WTC11 (cell line): ENCODE measurements at regions not wholly inside any gene's neighbourhood (a gene's known extent, or its start where the extent isn't known, plus 50 kb on each side); places are given as distances from the start of the nearest gene placed in this dataset.
A peak's percentile ranks its signal among the peaks of the same experiment; 100 is the strongest.

Source experiments
- ATAC-seq: fragments of 200-7000 bp; cut with Tn5 transposase; 2 replicates; pipeline ENCODE4 v1.10.0; 2021; ENCODE audit warnings: mild to moderate bottlenecking, moderate library complexity
- CTCF ChIA-PET: fragments of 300-600 bp; sonication (Branson Sonifier 250); formaldehyde crosslinking; loops from one replicate; lab custom pipeline; 2021; ENCODE audit warnings: antibody characterized with exemption; lab: Charles Lee
- POLR2A ChIA-PET: fragments of 350-600 bp; sonication (Branson Sonifier 250); formaldehyde crosslinking; loops from one replicate; lab custom pipeline; 2021; ENCODE audit warnings: antibody characterized with exemption; lab: Charles Lee
- DNase-seq: peaks from one replicate; pipeline ENCODE4 v3.0.0; 2021; ENCODE audit warnings: low spot score
- H3K27ac Mint-ChIP-seq: 2 replicates; pipeline ENCODE4 v1.8.0; 2021; ENCODE audit warnings: mixed read lengths
- H3K27me3 Mint-ChIP-seq: 2 replicates; pipeline ENCODE4 v1.8.0; 2021; ENCODE audit warnings: low read depth, mild to moderate bottlenecking, moderate library complexity, mixed read lengths
- H3K36me3 Mint-ChIP-seq: 2 replicates; pipeline ENCODE4 v1.8.0; 2021; ENCODE audit warnings: mixed read lengths
- H3K4me1 Mint-ChIP-seq: 2 replicates; pipeline ENCODE4 v1.8.0; 2022; ENCODE audit warnings: mixed read lengths
- H3K4me3 Mint-ChIP-seq: 2 replicates; pipeline ENCODE4 v1.8.0; 2021; ENCODE audit warnings: mild to moderate bottlenecking, moderate library complexity, mixed read lengths
- H3K9me3 Mint-ChIP-seq: 2 replicates; pipeline ENCODE4 v1.8.0; 2021; ENCODE audit warnings: mixed read lengths
- ATF2 ChIP-seq: sonication (generic); formaldehyde crosslinking; IDR thresholded peaks from 2 replicates; pipeline ENCODE4 v1.8.1; 2022; ENCODE audit warnings: low read depth, missing genetic modification reagents, borderline replicate concordance
- CREB1 ChIP-seq: sonication (generic); formaldehyde crosslinking; IDR thresholded peaks from 2 replicates; pipeline ENCODE4 v1.8.0; 2023; ENCODE audit warnings: mild to moderate bottlenecking, missing genetic modification reagents
- E2F1 ChIP-seq: sonication (generic); formaldehyde crosslinking; IDR thresholded peaks from 2 replicates; pipeline ENCODE4 v1.8.0; 2022; ENCODE audit warnings: mild to moderate bottlenecking, missing genetic modification reagents
- ELF4 ChIP-seq: sonication (generic); formaldehyde crosslinking; IDR thresholded peaks from 2 replicates; pipeline ENCODE4 v1.8.1; 2022; ENCODE audit warnings: low read depth, mild to moderate bottlenecking, moderate library complexity, missing genetic modification reagents
- GTF2I ChIP-seq: fragments of 250-450 bp; sonication (Bioruptor Pico); conservative IDR thresholded peaks from 2 replicates; pipeline ENCODE4 v1.4.0; 2021; ENCODE audit warnings: mild to moderate bottlenecking
- PREB ChIP-seq: sonication (generic); formaldehyde crosslinking; IDR thresholded peaks from 2 replicates; pipeline ENCODE4 v1.8.1; 2022; ENCODE audit warnings: mild to moderate bottlenecking, missing genetic modification reagents, moderate library complexity, borderline replicate concordance
- RELA ChIP-seq: sonication (generic); formaldehyde crosslinking; IDR thresholded peaks from 2 replicates; pipeline ENCODE4 v1.8.1; 2022; ENCODE audit warnings: missing genetic modification reagents, mild to moderate bottlenecking, borderline replicate concordance
- ZNF121 ChIP-seq: sonication (generic); formaldehyde crosslinking; IDR thresholded peaks from 2 replicates; pipeline ENCODE4 v1.8.0; 2023; ENCODE audit warnings: missing genetic modification reagents
- ZNF219 ChIP-seq: sonication (generic); formaldehyde crosslinking; IDR thresholded peaks from 2 replicates; pipeline ENCODE4 v1.8.0; 2023; ENCODE audit warnings: missing genetic modification reagents, mild to moderate bottlenecking, borderline replicate concordance
- ZNF512 ChIP-seq: sonication (generic); formaldehyde crosslinking; IDR thresholded peaks from 2 replicates; pipeline ENCODE4 v1.8.1; 2022; ENCODE audit warnings: missing genetic modification reagents, borderline replicate concordance
- ZSCAN18 ChIP-seq: fragments of 250-450 bp; sonication (Bioruptor Pico); IDR thresholded peaks from 2 replicates; pipeline ENCODE4 v2.1.2; 2022; ENCODE audit warnings: mild to moderate bottlenecking, moderate library complexity

- no peak for TF ChIP-seq ZNF512 (CRISPR knock-in tag)
- TF ChIP-seq ZNF219 (CRISPR knock-in tag) = no peak
Measured at GRCh38 chr22:27482402-27482801, 319.2 kb downstream of the MN1 start (continued).

- CTCF ChIA-PET = no interaction called here
- TF ChIP-seq ZSCAN18 = no peak
- TF ChIP-seq PREB = no peak
- no peak for TF ChIP-seq RELA (CRISPR knock-in tag)
- no peak for TF ChIP-seq E2F1 (CRISPR knock-in tag)
- no peak for TF ChIP-seq ELF4 (CRISPR knock-in tag)
- no peak for TF ChIP-seq ZNF219 (CRISPR knock-in tag)
- Mint-ChIP-seq H3K4me3 (no peak overlapping the region), H3K36me3 (no peaks in the 10 kb centered on the region), H3K4me1 (peaks cover 37% of the 10 kb centered on the region), H3K27ac (no peak overlapping the region), H3K27me3 (no peaks in the 10 kb centered on the region; the same call in 1 of the 2 replicates), H3K9me3 (peaks cover 9% of the 10 kb centered on the region)
- POLR2A ChIA-PET = no interaction called here
- DNase-seq = no peak
- ATAC-seq = no peak
Measured at GRCh38 chr22:27483095-27483785, 318.3 kb downstream of the MN1 start.

- peaks cover 23% of the 10 kb centered on the region for H3K4me1 Mint-ChIP-seq
- no peaks in the 10 kb centered on the region for H3K36me3 Mint-ChIP-seq
- H3K4me3 Mint-ChIP-seq = no peak overlapping the region
- ChIA-PET CTCF (interaction anchor here (0.9 kb wide), 1 partner anchor 10 kb away, joined by 3 read pairs; no protein-coding TSS in a partner anchor), POLR2A (no interaction called here)
- no peak overlapping the region for H3K27ac Mint-ChIP-seq
- no peaks in the 10 kb centered on the region; the same call in 1 of the 2 replicates for H3K27me3 Mint-ChIP-seq
- ATAC-seq (no peak), DNase-seq (no peak)
- TF ChIP-seq GTF2I (peak; percentile 69; the same call in 1 of the 2 replicates), CREB1 (no peak), ATF2 (no peak)
- H3K9me3 Mint-ChIP-seq = peaks cover 9% of the 10 kb centered on the region
Measured at GRCh38 chr22:27485842-27486241, 315.7 kb downstream of the MN1 start.

GRCh38 chr22:27487600-27488452 is 313.7 kb downstream of the MN1 start:
- peaks cover 27% of the 10 kb centered on the region for H3K9me3 Mint-ChIP-seq
- no peak for TF ChIP-seq ZNF121 (CRISPR knock-in tag)
- POLR2A ChIA-PET = no interaction called here
- peaks cover 6% of the 10 kb centered on the region for H3K4me1 Mint-ChIP-seq
- H3K27ac Mint-ChIP-seq = no peak overlapping the region
- CTCF ChIA-PET = no interaction called here
- DNase-seq (no peak), ATAC-seq (no peak)
- H3K4me3 Mint-ChIP-seq = no peak overlapping the region
- 0 out of 2 replicates have a peak, but pooled peaks cover 13% of the 10 kb centered on the region for H3K36me3 Mint-ChIP-seq
- H3K27me3 Mint-ChIP-seq = peaks cover 3% of the 10 kb centered on the region; the same call in 1 of the 2 replicates
